ENCODE measurements at regions not wholly inside any gene's neighbourhood (a gene's known extent, or its start where the extent isn't known, plus 50 kb on each side); places are given as distances from the start of the nearest gene placed in this dataset.

DNA sequence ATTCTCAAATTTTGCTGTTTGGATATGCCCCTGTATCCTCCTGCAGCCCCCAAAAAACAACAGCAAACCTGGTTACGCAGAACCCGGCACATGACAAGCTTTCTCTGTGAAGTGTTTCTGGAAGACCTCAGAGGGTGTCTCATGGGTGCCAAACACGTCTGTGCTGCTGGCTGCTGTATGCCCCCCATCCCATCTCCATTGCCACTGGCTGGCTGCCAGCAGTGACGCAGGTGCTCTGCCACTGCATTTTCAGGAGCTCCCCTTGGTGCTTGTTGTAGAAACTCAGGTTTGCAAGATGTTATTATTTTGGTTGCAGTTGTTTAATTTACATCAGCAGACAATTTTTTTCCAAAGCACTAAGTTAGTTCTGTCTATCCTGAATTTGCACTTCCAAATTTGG lies 166.4 kb upstream of the FANCL start:
- TF ChIP-seq BACH2 (CRISPR knock-in tag; IDR thresholded peaks at IDR 0.05; ENCODE audit: borderline replicate concordance) (no peak), SNAI2 (CRISPR knock-in tag; IDR thresholded peaks at IDR 0.05) (no peak), GLIS3 (CRISPR knock-in tag; IDR thresholded peaks at IDR 0.05) (no peak), ZFP30 (CRISPR knock-in tag; IDR thresholded peaks at IDR 0.05) (no peak), ZC3H10 (CRISPR knock-in tag; IDR thresholded peaks at IDR 0.05) (no peak), PPARA (CRISPR knock-in tag; IDR thresholded peaks at IDR 0.05; ENCODE audit: borderline replicate concordance) (no peak), TSHZ2 (CRISPR knock-in tag; IDR thresholded peaks at IDR 0.05) (no peak), RARB (CRISPR knock-in tag; IDR thresholded peaks at IDR 0.05) (no peak), ZNF70 (CRISPR knock-in tag; IDR thresholded peaks at IDR 0.05) (no peak), ZNF8 (CRISPR knock-in tag; IDR thresholded peaks at IDR 0.05) (no peak), POU6F1 (CRISPR knock-in tag; IDR thresholded peaks at IDR 0.05; ENCODE audit: borderline replicate concordance, low read depth) (no peak), TCF4 (CRISPR knock-in tag; IDR thresholded peaks at IDR 0.05; ENCODE audit: borderline replicate concordance) (no peak), ZFP3 (CRISPR knock-in tag; IDR thresholded peaks at IDR 0.05) (no peak), ARNTL (CRISPR knock-in tag; IDR thresholded peaks at IDR 0.05; ENCODE audit: borderline replicate concordance, low read depth) (no peak), ISL1 (CRISPR knock-in tag; IDR thresholded peaks at IDR 0.05) (no peak), OSR1 (CRISPR knock-in tag; IDR thresholded peaks at IDR 0.05) (no peak)
- TF ChIP-seq, protein P1, sequence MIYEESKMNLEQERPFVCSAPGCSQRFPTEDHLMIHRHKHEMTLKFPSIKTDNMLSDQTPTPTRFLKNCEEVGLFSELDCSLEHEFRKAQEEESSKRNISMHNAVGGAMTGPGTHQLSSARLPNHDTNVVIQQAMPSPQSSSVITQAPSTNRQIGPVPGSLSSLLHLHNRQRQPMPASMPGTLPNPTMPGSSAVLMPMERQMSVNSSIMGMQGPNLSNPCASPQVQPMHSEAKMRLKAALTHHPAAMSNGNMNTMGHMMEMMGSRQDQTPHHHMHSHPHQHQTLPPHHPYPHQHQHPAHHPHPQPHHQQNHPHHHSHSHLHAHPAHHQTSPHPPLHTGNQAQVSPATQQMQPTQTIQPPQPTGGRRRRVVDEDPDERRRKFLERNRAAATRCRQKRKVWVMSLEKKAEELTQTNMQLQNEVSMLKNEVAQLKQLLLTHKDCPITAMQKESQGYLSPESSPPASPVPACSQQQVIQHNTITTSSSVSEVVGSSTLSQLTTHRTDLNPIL (CRISPR knock-in tag; IDR thresholded peaks at IDR 0.05; ENCODE audit: low read depth) = no peak
- TF ChIP-seq, protein P2, sequence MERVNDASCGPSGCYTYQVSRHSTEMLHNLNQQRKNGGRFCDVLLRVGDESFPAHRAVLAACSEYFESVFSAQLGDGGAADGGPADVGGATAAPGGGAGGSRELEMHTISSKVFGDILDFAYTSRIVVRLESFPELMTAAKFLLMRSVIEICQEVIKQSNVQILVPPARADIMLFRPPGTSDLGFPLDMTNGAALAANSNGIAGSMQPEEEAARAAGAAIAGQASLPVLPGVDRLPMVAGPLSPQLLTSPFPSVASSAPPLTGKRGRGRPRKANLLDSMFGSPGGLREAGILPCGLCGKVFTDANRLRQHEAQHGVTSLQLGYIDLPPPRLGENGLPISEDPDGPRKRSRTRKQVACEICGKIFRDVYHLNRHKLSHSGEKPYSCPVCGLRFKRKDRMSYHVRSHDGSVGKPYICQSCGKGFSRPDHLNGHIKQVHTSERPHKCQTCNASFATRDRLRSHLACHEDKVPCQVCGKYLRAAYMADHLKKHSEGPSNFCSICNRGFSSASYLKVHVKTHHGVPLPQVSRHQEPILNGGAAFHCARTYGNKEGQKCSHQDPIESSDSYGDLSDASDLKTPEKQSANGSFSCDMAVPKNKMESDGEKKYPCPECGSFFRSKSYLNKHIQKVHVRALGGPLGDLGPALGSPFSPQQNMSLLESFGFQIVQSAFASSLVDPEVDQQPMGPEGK (CRISPR knock-in tag; IDR thresholded peaks at IDR 0.05; ENCODE audit: borderline replicate concordance) = no peak
- no peak for ATAC-seq

- TF ChIP-seq ZNF8 (CRISPR knock-in tag; IDR thresholded peaks at IDR 0.05) = no peak
- TF ChIP-seq TSHZ2 (CRISPR knock-in tag; IDR thresholded peaks at IDR 0.05) = 0 out of 2 replicates have a peak, but pooled peaks have one; percentile 18
- TF ChIP-seq ISL1 (CRISPR knock-in tag; IDR thresholded peaks at IDR 0.05) = peak; percentile 70
- ATAC-seq = no peak
These were observed 164.2 kb upstream of the FANCL start for GRCh38 chr2:58405341-58405740.

- no peak for ATAC-seq
- TF ChIP-seq, protein P3, sequence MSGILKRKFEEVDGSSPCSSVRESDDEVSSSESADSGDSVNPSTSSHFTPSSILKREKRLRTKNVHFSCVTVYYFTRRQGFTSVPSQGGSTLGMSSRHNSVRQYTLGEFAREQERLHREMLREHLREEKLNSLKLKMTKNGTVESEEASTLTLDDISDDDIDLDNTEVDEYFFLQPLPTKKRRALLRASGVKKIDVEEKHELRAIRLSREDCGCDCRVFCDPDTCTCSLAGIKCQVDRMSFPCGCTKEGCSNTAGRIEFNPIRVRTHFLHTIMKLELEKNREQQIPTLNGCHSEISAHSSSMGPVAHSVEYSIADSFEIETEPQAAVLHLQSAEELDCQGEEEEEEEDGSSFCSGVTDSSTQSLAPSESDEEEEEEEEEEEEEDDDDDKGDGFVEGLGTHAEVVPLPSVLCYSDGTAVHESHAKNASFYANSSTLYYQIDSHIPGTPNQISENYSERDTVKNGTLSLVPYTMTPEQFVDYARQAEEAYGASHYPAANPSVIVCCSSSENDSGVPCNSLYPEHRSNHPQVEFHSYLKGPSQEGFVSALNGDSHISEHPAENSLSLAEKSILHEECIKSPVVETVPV (CRISPR knock-in tag; IDR thresholded peaks at IDR 0.05) = no peak
- TF ChIP-seq ZNF8 (CRISPR knock-in tag; IDR thresholded peaks at IDR 0.05) (no peak), ZFP3 (CRISPR knock-in tag; IDR thresholded peaks at IDR 0.05) (no peak), GLIS3 (CRISPR knock-in tag; IDR thresholded peaks at IDR 0.05) (no peak), POU6F1 (CRISPR knock-in tag; IDR thresholded peaks at IDR 0.05; ENCODE audit: borderline replicate concordance, low read depth) (no peak), ESRRG (CRISPR knock-in tag; IDR thresholded peaks at IDR 0.05) (no peak), PPARA (CRISPR knock-in tag; IDR thresholded peaks at IDR 0.05; ENCODE audit: borderline replicate concordance) (no peak), TOX (CRISPR knock-in tag; IDR thresholded peaks at IDR 0.05; ENCODE audit: borderline replicate concordance) (no peak), ARNTL (CRISPR knock-in tag; IDR thresholded peaks at IDR 0.05; ENCODE audit: borderline replicate concordance, low read depth) (no peak), RARB (CRISPR knock-in tag; IDR thresholded peaks at IDR 0.05) (no peak), OSR1 (CRISPR knock-in tag; IDR thresholded peaks at IDR 0.05) (no peak), TCF4 (CRISPR knock-in tag; IDR thresholded peaks at IDR 0.05; ENCODE audit: borderline replicate concordance) (no peak), ISL1 (CRISPR knock-in tag; IDR thresholded peaks at IDR 0.05) (no peak), BACH2 (CRISPR knock-in tag; IDR thresholded peaks at IDR 0.05; ENCODE audit: borderline replicate concordance) (no peak), CSDC2 (CRISPR knock-in tag; IDR thresholded peaks at IDR 0.05) (no peak)
- TF ChIP-seq, protein P1 (CRISPR knock-in tag; IDR thresholded peaks at IDR 0.05; ENCODE audit: low read depth) = no peak
These were observed 160.8 kb upstream of the FANCL start for GRCh38 chr2:58401936-58402335.
